Left ventricle myocardium inferior (tissue), 1 donor: ENCODE measurements at regions not wholly inside any gene's neighbourhood (a gene's known extent, or its start where the extent isn't known, plus 50 kb on each side); places are given as distances from the start of the nearest gene placed in this dataset.

Experiments used
- DNase-seq: peaks from one replicate; pipeline ENCODE4 v3.0.0-alpha.2; 2020
- H3K27ac ChIP-seq: fragments of 200-600 bp; replicated peaks from 2 replicates; pipeline ENCODE4 v1.8.0; 2021
- H3K27me3 ChIP-seq: fragments of 200-600 bp; 2 replicates; pipeline ENCODE4 v1.8.0; 2021; ENCODE audit warnings: low read depth
- H3K36me3 ChIP-seq: fragments of 200-600 bp; 2 replicates; pipeline ENCODE4 v1.8.0; 2021
- H3K4me1 ChIP-seq: fragments of 200-600 bp; 2 replicates; pipeline ENCODE4 v1.8.0; 2021
- H3K4me3 ChIP-seq: fragments of 200-600 bp; 2 replicates; pipeline ENCODE4 v1.8.0; 2021; ENCODE audit warnings: mild to moderate bottlenecking, moderate library complexity
- H3K9me3 ChIP-seq: fragments of 200-600 bp; replicated peaks from 2 replicates; pipeline ENCODE4 v1.8.0; 2021
- CTCF ChIP-seq: fragments of 200-600 bp; IDR thresholded peaks from 2 replicates; pipeline ENCODE4 v1.8.0; 2021; ENCODE audit warnings: antibody characterized with exemption, mild to moderate bottlenecking, borderline replicate concordance
- intact Hi-C: fragments of 100-400 bp; cut with micrococcal nuclease; formaldehyde crosslinking; loops from one replicate; pipeline ENCODE4 v1.11.0; 2022
- donor health status: DM: no; HTN: yes; CAD: no; lungs with severe emphysema.

DNA sequence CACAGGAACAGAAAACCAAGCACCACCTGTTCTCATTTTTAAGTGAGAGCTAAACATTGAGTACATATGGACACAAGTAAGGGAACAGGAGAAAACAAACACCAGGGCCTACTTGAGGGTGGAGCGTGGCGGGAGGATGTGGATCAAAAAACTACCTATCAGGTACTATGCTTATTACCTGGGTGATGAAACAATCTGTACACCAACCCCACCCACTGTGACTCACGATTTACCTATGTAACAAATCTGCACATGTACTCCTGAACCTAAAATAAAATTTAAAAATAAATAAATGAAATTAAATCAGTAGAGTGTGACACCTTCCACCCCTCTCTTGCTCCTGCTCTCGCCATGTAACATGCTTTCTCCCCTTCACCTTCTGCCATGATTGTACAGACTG lies 615.5 kb downstream of the RPL10L start:
- no peak overlapping the region for H3K4me3 ChIP-seq
- intact Hi-C loops = no loop called here
- no peaks in the 10 kb centered on the region for H3K36me3 ChIP-seq
- H3K27me3 ChIP-seq = no peaks in the 10 kb centered on the region
- no peaks in the 10 kb centered on the region for H3K4me1 ChIP-seq
- no peak for TF ChIP-seq CTCF
- peaks cover 23% of the 10 kb centered on the region for H3K9me3 ChIP-seq
- no peak overlapping the region for H3K27ac ChIP-seq
- DNase-seq = no peak

DNA sequence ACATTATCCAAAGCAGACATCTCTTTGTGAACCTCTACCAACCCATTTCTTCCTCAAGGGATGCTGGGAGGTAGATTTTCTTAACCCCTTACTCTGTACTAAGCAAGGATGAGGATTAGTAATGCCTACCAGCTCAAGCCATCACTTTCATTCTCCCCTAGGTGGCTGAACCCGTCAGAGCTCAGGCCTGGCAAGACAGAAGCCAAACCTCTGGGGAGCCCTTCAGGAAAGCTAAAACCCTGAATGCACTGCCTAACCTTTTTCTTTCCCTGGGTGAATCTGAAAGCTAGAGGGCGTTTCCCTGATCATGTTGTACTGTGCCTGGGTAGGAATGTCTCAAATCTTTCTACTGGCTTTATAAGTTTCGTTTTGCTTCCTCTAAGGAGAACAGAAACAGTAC lies 617.3 kb downstream of the RPL10L start:
- Histone ChIP-seq H3K9me3 (peaks cover 21% of the 10 kb centered on the region), H3K27ac (no peak overlapping the region), H3K27me3 (no peaks in the 10 kb centered on the region), H3K4me3 (no peak overlapping the region), H3K4me1 (no peaks in the 10 kb centered on the region), H3K36me3 (no peaks in the 10 kb centered on the region)
- intact Hi-C loops = no loop called here
- no peak for DNase-seq
- TF ChIP-seq CTCF = no peak

DNA sequence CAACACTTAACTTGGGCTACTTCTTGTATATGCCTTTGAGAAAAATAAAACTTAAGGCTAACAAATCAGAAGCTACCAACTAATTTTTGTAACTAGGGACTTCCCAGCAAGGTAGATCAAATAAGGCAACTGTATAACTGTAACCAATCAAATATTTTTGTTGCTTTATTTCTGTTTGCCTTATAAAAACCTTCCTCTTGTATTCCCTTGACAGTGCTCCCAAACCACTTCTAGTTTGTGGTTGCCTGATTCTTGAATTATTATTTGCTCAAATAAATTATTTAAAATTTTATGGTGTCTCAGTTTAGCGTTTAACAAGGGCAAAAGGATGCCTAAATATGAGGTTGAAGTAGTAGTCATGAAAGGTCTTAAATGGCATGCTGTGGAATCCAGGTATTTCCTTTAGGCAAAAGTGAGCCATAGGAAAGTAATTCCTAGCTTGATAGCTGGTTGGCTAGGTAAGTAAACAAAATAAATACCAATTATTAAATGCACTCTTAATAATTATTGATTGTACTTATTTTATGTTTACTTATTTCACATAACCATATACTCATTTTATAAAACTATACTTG lies 632.6 kb downstream of the RPL10L start:
- Histone ChIP-seq H3K27me3 (no peaks in the 10 kb centered on the region), H3K4me3 (no peak overlapping the region), H3K4me1 (no peaks in the 10 kb centered on the region), H3K9me3 (no peaks in the 10 kb centered on the region), H3K27ac (no peak overlapping the region), H3K36me3 (no peaks in the 10 kb centered on the region)
- DNase-seq = no peak
- intact Hi-C loops = no loop called here
- no peak for TF ChIP-seq CTCF

DNA sequence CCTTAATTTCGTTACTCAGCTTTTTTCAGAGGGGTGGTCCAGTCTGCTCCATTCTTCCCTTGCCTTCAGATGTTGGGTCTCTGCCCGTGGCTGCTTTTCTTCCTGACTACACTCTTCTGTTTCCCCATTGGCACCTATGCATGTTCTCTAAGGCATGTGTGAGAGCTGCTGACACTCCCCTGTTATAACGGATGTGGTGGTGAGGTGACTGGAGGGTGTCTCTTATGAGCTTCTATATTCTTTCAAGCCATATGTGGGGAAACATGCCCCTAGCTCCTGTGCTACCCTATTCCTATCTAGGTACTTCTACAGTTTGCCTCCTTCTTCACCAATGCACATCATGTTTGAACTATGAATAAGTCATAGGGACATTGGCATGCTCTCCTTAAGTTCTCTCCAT lies 643.2 kb downstream of the RPL10L start:
- H3K27ac ChIP-seq = no peak overlapping the region
- H3K4me3 ChIP-seq = no peak overlapping the region
- TF ChIP-seq CTCF = no peak
- DNase-seq = no peak
- no peaks in the 10 kb centered on the region for H3K27me3 ChIP-seq
- no peaks in the 10 kb centered on the region for H3K4me1 ChIP-seq
- peaks cover 25% of the 10 kb centered on the region for H3K9me3 ChIP-seq
- intact Hi-C loops = no loop called here
- no peaks in the 10 kb centered on the region for H3K36me3 ChIP-seq

DNA sequence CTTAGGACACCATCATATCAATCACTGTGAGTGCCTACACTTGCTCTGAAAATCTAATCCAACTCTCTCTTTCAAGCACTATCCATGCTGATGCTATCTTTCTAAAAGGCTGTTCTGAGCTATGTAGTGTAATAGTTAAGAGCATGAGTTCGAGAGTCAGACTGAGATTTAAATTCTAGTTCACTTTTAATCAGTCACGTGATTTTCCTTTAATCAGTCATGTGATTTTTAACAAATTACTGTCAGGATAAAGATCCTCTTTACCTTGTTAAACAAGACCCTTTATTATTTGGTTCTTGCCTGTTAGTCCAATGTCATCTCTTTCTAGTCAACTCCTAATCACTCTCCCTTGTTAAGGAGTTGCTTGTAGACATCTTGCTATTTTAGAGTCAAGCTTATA lies 653.0 kb downstream of the RPL10L start:
- DNase-seq = no peak
- intact Hi-C loops = no loop called here

More for the DNA sequence above, 653.0 kb downstream of the RPL10L start:
- H3K27ac ChIP-seq = no peak overlapping the region
- TF ChIP-seq CTCF = no peak
- no peaks in the 10 kb centered on the region for H3K4me1 ChIP-seq
- no peaks in the 10 kb centered on the region for H3K36me3 ChIP-seq
- no peak overlapping the region for H3K4me3 ChIP-seq
- peaks cover 19% of the 10 kb centered on the region for H3K9me3 ChIP-seq
- no peaks in the 10 kb centered on the region for H3K27me3 ChIP-seq
